SU-DHL-6 (cell line): ENCODE measurements at regions not wholly inside any gene's neighbourhood (a gene's known extent, or its start where the extent isn't known, plus 50 kb on each side); places are given as distances from the start of the nearest gene placed in this dataset.

Experiments
- EZH2phosphoT487 ChIP-seq: fragments of 200-600 bp; sonication (generic), shearing (Covaris generic); conservative IDR thresholded peaks from 2 replicates; pipeline ENCODE4 v1.6.1; 2018; ENCODE audit warnings: mild to moderate bottlenecking, antibody characterized with exemption, low read length, moderate library complexity, mixed read lengths
- TF ChIP-seq, protein P1 (sequence below): fragments of 200-600 bp; sonication (generic); IDR thresholded peaks from one replicate; pipeline ENCODE4 v1.5.1; 2017; ENCODE audit warnings: antibody characterized with exemption, mild to moderate bottlenecking, low read length, moderate library complexity; ENCODE audit not compliant: insufficient read depth, poor library complexity, severe bottlenecking

GRCh38 chr13:74056801-74057542, 77.2 kb downstream of the KLF12 start:
- TF ChIP-seq, protein P1, sequence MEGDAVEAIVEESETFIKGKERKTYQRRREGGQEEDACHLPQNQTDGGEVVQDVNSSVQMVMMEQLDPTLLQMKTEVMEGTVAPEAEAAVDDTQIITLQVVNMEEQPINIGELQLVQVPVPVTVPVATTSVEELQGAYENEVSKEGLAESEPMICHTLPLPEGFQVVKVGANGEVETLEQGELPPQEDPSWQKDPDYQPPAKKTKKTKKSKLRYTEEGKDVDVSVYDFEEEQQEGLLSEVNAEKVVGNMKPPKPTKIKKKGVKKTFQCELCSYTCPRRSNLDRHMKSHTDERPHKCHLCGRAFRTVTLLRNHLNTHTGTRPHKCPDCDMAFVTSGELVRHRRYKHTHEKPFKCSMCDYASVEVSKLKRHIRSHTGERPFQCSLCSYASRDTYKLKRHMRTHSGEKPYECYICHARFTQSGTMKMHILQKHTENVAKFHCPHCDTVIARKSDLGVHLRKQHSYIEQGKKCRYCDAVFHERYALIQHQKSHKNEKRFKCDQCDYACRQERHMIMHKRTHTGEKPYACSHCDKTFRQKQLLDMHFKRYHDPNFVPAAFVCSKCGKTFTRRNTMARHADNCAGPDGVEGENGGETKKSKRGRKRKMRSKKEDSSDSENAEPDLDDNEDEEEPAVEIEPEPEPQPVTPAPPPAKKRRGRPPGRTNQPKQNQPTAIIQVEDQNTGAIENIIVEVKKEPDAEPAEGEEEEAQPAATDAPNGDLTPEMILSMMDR: no peak
- TF ChIP-seq EZH2phosphoT487: no peak
